Stimulated activated naive CD8-positive, alpha-beta T cell treated with anti-CD3 and anti-CD28 coated beads, Interleukin-15, Interleukin-2, amounts not matched to agents 100 U/mL and 50 U/mL, for 24 hours (primary cell): ENCODE measurements at regions not wholly inside any gene's neighbourhood (a gene's known extent, or its start where the extent isn't known, plus 50 kb on each side); places are given as distances from the start of the nearest gene placed in this dataset.
"Not testable (repeated sequence)": the region's sequence is repeated elsewhere in the genome, so short reads cannot be mapped to it uniquely, and the experiment has no call there.

ENCODE experiments used
- ATAC-seq: fragments of 150-1000 bp; cut with Tn5 transposase; one replicate; pipeline ENCODE4 v1.10.0; 2021
- DNase-seq: peaks from one replicate; pipeline ENCODE4 v3.0.0; 2021

DNA sequence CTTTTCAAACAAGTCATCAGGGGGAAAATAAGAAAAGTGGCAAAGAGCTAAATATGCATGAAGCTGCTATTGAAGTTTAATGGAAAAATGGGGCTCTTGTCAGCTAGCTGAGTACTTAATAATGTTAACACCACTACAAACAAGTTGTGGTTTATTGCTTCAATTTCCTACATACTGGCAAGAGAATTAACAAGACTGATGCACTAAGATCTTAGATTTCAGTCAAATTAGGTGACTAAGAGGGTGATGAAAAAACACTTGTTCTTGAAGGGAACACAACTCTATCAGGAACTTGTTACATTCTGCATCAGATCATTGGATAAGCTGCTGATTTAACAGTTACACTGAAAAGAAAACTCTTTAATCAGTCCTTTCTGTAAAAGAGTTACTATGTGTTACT lies 234.6 kb upstream of the AFF2 start:
- ATAC-seq: peak; percentile 59
- DNase-seq: no peak

DNA sequence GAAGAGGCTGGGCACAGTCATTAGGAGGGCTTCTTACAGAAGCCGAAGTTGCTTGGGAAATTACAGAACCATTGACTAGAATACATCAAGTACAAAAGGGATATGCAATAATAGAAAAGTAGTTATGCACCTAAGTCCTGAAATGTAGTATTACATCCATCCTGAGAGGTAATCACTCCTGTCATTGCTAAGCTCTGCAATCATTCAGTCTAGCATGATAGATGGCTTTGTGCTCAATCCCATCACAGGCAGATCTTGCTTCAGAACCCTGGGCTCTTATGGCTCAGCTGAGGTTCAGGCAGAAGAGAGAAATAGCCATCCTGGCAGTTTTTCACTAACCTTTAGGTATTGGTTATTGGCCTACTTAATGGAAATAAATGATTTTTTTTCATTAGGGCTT lies 231.7 kb upstream of the AFF2 start:
- ATAC-seq (no peak), DNase-seq (no peak)

DNA sequence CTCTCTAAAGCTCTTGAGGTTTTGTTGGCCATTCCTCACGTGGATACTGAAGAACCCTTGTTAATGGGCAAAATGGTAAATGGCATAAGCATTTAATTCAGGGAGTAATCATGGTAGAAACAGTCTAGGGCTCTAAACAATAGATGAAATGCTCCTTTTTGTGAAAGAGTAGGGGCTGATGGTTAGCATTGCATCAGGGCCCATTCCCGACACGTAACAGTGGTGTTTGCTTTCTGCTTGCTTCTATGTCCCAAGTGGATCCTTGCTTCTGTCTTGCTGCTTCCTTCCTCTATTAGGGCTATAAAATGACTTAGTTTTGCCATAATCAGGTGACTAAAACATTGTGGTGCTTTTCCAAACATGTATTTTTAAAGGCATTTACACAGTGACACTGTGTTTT lies 230.9 kb upstream of the AFF2 start:
- DNase-seq (no peak), ATAC-seq (no peak)

DNA sequence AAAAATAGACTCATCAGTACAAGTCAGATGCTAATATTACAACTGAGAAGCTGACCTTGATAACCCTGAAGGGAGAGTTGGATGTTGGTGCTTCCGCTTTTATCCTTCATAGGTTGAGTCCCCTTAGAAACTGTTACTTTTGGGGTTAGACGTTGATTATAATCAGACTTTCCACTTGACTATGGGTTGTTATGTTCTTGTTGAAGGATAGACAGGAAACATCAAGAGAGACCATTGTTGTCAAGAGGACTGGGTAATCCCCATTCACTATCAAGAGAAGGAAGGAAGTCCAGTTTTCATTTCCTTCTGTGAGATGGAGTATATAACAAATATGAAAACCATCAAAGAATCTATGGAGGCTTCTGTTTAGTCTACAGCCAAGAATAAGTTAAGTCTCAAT lies 229.9 kb upstream of the AFF2 start:
- ATAC-seq (peak; percentile 61), DNase-seq (no peak)

DNA sequence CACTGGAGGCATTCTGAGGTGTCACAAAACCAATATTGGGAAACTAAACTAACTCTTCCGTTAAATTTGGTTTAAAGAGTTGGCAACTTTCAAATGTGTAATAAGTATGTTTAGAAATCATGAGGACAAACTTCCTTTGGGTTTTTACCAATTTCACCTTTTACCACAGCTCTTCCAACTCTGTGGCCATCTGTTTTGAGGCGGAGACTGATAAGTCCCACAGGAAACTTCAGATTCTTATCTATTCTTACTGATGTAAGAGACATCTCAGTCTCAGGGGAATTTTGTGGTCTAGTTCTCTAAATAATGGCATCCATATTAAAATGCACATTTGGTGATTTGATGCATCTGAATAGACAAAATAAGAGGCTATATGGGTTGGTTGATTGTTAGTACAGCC lies 229.2 kb upstream of the AFF2 start:
- no peak for DNase-seq
- no peak for ATAC-seq

DNA sequence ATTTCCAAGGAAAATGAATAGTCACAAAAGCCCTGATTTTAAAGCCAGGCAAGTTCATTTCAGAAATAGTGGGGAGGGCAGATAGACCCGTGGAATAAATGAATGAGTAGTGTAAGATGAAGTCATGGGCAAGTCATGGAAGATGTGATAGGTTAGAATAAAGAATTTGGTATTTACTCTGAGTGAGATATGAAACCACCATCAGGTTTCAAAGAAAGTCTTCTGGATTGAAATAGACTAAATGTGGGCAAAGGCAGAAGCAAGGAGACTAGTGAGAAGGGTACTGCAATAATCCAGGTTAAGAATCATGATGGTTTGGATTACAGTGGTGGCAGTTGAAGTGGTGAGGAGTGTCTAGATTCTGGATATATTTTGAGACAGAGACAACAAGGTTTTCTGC lies 218.5 kb upstream of the AFF2 start:
- ATAC-seq (peak; percentile 86), DNase-seq (no peak)

DNA sequence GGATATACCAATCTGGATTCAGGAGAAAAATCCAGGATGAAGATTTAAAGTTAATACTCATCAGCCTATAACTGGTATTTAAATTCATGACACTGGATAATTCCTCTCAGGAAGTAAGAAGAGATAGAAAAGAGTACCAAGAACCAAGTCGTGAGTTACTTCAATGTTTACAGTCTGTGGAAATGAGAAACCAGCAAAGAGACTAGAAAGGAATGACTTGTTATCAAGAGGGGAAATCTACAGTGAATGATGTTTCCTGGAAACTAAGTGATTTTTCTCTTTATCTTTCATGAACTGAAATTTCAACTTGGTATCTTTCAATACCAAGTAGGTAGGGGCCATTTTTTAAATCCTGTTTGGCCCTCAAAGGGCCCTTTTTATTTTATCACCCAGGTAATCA lies 217.9 kb upstream of the AFF2 start:
- ATAC-seq: peak; percentile 52
- DNase-seq: no peak

DNA sequence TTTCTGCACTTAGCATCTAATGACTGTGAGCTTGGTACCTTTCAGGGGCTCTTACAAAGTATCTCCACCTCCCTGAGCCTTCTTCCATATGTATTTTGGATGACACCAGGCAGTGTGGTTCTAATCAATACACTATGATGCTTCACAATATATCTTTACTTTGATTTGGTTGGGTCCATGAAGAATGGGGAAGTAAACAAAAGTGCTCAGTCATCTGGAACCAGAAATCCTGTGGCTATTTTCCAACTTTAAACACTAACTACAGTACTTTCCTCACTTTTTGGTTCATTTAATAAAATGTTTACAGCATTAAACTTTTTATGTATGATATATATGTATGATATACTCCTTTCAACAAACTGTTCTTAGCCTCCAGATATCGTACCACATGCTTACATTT lies 216.4 kb upstream of the AFF2 start:
- no peak for ATAC-seq

DNA sequence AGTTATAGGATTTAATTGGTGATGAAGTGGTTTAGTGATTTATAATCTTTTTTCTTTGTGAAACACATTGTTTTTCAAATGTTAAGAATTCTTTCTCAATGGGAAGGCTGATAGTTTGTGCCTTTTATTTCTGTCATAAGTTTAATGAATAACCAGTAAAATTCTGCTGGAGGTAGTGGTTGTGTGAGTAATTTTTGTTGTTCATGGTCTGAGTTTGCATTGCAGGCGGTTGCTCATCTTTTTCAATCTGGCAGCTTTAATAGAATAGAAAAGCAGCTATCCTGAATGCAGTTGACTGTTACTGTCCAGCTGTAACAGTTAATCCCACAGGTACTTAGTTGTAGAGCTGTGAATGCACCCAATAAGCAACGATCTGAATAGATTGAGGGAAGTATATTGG lies 215.6 kb upstream of the AFF2 start:
- DNase-seq (no peak), ATAC-seq (no peak)

More for the DNA sequence above, 216.4 kb upstream of the AFF2 start:
- no peak for DNase-seq

DNA sequence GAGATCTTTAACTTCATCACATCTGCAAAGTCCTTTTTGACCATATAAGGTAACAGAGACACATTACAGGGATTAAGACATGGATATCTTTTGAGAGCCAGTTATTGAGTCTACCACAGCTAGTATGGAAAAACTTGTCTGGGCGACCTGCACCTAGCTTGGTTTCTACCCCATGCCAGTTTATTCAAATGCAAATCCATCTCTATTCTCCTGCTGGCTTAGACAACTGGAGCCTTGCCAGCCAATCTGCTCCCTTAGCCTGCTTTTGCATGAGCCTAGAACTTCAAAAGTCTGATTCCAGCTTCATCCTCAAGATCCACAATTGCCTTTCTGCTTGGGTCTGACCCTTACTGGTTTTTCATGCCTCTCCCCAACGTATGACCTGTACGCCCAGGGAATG lies 212.0 kb upstream of the AFF2 start:
- DNase-seq: no peak
- no peak for ATAC-seq

DNA sequence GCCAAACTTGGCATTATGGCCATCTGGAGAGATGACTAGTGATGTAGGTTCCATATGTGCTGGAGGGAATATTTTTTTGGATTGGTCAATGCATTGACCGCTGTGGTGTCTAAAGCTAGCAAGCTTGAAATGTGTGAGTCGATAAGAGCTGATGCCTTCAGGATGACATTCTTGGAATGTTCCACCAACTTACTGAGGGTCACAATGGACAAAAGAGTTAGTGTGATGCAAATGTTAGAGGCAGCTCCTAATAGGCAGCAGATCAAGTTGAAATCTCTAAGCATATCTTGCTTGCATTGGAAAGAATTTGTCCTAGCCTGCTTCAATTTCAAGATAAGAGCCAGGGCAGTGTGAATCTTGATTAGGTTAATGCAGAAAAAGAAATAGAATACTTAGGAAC lies 210.4 kb upstream of the AFF2 start:
- ATAC-seq (no peak), DNase-seq (no peak)

DNA sequence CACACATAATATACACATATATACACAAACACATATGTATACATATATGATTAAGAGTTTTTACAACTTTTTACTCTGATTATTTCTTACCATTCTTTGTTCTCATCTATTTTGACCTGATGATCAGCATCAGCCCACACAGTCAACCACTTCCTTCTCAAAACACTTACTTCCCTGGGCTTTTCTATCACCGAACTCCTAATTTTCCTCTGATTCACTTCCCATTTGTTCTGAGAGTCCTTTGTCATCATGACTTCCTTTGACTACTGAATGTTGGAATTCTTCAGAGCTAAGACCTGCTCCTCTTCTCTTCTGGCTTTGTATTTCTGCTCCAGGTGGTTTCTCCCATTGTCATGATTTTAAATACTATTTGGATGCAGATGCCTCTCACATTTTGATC lies 209.5 kb upstream of the AFF2 start:
- DNase-seq: no peak
- ATAC-seq: no peak

DNA sequence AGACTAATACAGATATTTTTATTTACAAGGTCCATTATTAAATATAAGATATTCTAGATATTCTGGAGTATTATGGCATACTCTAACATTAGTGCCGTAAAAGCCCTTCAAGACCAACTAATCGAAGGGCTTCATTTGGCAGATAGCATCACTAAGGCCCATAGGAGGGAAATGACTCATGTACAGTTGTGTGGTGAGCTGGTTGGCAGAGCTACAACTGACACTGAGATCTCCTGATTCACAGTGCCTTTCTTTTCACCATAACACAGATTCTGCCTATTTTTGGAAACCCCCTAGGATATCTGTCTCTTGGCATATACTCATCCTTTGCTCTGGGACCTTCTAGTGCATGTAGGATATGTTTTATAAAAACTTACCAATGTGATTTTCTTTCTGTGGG lies 201.7 kb upstream of the AFF2 start:
- ATAC-seq (peak; percentile 49), DNase-seq (no peak)

DNA sequence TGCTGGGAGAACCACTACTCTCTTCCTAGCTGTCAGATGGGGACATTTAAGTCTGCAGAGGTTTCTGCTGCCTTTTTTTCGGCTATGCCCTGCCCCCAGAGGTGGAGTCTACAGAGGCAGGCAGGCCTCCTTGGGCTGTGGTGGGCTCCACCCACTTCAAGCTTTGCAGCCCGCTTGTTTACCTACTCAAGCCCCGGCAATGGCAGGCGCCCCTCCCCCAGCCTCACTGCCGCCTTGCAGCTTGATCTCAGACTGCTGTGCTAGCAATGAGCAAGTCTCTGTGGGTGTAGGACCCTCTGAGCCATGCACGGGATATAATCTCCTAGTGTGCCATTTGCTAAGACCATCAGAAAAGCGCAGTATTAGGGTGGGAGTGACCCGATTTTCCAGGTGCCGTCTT lies 195.2 kb upstream of the AFF2 start:
- ATAC-seq, DNase-seq: not testable (repeated sequence)

DNA sequence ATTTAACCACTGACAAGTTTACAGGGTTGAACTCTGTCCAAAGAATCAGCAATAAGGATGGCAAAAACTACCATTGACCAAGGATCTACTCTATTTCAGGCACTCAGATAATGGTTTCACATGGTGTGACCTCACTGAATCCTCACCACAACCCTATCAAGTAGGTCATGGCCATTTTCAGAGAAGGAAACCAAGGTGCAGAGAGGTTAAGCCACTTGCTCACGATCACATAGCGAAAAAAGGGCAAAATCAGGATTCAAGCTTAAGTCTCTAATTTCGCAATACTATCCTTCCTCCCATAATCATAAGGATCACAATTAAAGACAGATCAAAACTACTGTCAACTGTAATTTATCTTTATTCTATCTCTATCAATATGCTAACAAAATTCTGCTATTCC lies 191.0 kb upstream of the AFF2 start:
- DNase-seq (no peak), ATAC-seq (no peak)

DNA sequence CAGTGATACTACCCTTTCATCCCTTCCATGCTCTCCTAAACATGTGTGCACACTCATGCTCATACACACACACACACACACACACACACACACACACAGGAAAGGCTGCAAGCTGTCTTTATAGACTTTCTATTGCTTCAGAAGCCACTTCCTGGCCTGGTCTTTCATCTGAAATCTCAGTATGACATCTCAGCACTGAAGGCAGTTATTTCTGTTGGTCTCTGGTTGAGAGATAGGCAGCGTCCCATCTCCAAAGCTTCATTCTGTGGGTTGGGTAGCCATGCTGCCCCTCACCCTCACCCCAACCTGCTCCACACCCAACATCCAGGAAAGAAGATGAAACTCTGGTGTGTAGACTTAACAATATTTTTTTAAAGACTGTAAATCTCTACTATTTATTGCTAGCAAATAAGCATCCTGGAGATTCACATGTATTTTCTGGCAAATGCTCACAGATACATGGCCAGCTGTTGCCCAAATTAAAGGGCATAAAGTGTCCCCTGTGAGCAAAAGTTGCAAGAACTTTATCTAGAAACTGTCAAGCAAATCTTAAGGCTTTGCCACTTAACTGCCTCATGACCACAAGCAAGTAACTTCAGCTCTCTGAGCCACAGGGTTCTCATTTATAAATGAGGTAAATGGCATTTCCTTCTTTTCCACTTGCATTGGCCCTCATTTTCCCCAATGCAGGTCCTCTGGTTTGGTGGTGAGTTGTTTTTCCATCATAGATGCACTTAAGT lies 189.8 kb upstream of the AFF2 start:
- peak; percentile 13 for DNase-seq
- ATAC-seq: peak; percentile 57

DNA sequence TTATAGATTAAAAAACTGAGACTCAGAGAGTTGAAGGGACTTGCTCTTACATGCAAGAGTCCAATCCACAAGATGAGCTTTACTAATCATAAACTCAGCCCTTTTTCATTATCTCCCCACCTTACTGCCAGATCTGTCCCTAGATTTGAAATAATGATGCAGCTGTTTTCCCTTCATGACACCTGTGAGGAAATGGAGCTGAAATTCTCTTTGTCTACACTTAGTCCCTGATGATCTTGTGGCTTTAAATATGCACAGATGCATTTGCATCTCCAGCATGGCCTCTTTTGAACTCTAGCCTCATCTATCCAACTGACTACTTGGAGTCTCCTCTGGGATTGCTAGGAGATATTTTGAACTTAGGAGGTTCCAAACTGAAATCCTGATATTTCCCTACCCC lies 188.9 kb upstream of the AFF2 start:
- no peak for DNase-seq
- no peak for ATAC-seq

DNA sequence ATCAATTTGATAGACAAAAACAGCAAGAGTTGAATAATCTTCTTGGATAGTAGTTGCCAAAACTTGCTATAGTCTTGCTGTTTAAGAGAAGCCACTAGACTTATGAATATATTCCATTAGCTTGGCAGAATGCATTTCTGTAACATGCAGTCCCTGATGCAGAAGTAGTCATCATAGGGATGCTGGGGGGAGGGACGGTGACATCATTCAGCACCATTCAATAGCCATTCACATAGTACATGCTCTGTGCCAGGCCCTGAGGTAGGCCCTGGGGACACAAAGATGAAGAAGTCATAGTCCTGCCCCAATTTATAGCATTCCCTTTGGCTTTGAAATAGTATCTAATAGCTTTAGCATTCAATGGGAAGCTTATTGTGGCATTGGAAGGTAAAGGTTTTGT lies 185.5 kb upstream of the AFF2 start:
- ATAC-seq (no peak), DNase-seq (no peak)

DNA sequence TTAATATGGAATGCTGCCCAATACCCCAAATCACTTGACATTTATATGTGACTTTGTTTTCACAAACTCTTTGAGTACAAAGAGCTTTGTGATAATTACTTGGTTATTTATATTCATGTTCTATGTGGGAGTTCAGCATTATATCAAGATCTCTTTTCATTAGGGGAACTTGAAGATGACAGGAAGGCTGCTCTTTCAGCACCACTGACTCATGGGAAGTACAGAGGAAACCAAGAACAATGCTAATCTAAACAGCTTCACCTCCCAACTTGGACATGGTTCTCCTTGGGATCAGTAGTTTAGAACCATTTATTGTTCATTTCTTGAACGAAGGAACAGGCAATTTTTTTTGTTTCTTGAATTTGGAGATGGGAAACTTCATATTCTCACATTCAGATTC lies 184.0 kb upstream of the AFF2 start:
- DNase-seq (no peak), ATAC-seq (no peak)

DNA sequence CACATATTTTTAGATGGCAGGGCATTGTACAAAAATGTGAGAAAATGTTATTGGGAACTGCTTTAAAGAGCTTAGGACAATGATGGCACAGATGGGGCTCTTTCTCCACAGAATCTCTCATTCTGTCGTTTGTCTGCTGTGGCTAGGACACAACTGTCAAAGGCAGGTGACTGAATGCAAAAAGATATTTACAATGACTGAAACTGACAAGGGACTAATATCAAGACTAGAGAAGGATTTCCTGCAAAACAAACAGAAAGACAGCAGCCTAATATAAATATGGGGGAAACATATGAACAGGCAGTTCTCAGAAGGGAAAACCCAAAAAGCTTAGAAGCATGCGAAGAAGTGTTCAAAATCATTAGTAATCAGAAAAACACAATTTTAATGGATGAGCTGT lies 177.5 kb upstream of the AFF2 start:
- no peak for ATAC-seq

DNA sequence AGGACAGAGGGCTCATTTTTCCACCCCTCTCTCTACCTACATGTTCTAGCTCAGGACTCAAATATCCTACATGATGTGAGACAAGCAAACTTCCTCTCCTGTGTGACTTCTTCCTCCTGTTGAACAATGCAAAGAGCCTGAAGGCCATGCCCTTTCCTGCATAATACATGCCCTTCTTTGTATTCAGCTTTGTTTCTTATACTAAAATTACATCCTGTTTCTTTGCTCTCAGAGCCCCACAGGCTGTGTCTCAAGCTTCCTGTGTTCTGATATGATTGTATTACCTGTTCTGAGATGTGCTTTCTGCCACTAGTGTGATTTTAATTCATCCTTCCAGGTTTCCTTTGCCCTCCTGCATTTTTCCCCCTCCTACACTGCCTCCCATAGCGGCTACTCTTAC lies 166.4 kb upstream of the AFF2 start:
- ATAC-seq: no peak
- no peak for DNase-seq

More for the DNA sequence above, 177.5 kb upstream of the AFF2 start:
- no peak for DNase-seq

DNA sequence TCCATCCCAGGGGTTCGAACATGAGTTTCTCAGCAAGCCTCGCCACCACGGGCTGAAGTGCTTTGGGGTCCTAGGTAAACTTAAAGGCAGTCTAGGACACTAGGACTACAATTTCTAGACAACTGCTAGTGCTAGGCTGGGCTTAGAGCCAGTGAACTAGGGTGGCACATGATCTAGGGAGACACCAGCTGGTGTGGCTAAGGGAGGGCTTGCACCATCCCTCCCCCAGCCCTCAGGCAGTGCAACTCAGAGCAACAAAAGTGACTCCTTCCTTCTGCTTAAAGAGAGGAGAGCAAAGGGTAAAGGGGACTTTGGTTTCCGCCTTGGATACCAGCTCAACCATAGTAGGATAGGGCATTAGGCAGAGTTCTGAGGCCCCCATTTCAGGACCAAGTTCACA lies 162.5 kb upstream of the AFF2 start:
- DNase-seq (no peak), ATAC-seq (no peak)

DNA sequence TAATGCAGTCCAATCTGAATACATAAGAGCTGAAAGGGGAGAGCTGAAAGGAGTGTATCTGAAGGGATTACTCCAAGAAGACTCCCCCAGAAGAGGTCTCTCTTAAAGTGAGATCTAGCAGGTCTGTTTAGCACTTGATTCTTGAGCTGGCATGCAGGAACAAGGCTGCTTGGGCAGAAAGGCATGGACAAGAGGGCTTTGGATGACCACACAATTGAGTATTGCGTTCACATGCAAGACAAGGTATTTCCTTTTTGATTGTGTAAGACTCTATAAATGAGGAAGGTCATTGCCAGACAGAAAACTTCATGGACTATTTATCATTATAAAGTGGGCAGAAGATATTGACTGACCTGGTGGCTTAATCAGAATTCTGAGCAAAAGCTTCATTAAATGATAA lies 145.5 kb upstream of the AFF2 start:
- ATAC-seq: no peak
- DNase-seq: no peak

DNA sequence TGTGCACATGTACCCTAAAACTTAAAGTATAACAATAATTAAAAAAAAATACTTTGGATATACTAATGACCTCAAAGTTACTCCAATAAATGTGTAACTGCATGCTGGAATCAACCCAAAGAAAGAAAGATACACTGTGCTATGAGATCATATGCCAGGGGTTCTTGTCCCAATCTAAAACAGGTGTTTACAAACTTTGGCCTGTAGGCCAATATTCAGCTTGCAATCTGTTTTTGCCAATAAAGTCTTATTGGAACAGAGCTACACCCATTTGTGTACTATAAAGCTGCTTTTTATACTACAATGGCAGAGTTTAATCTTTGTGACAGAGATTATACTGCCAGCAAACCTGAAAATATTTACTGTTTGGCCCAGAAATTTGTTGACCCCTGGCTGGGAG lies 138.8 kb upstream of the AFF2 start:
- ATAC-seq: no peak
- DNase-seq: no peak
